HCT116 (cell line): ENCODE measurements at regions not wholly inside any gene's neighbourhood (a gene's known extent, or its start where the extent isn't known, plus 50 kb on each side); places are given as distances from the start of the nearest gene placed in this dataset.

Source experiments
- ATAC-seq: fragments of 200-7000 bp; cut with Tn5 transposase; 2 replicates; pipeline ENCODE4 v1.9.1; 2020; ENCODE audit warnings: mild to moderate bottlenecking, moderate library complexity
- BruUV-seq: library from RNA; stranded (reverse); fragments of 400-500 nt; replicated peaks from 2 replicates; lab custom pipeline; 2021; lab: Mats Ljungman, UMichigan
- CTCF ChIA-PET: fragments of 300-600 bp; sonication (Branson Sonifier 250); formaldehyde crosslinking; loops from one replicate; lab custom pipeline; 2021; ENCODE audit warnings: antibody characterized with exemption; lab: Charles Lee
- POLR2A ChIA-PET: fragments of 300-600, 350-600 bp; sonication (Branson Sonifier 250); formaldehyde crosslinking; loops from one replicate; lab custom pipeline; 2021; ENCODE audit warnings: antibody characterized with exemption; lab: Charles Lee
- RAD21 ChIA-PET, 2 experiments: fragments of 300-600 bp; sonication (Branson Sonifier 250); formaldehyde crosslinking; loops; one replicate each; lab custom pipeline; 2023; ENCODE audit warnings: low total read pairs in 2 of 2; ENCODE audit not compliant: uncharacterized antibody in 2 of 2, unreplicated experiment in 2 of 2, low non-redundant PET in 1 of 2; lab: Charles Lee
- DNase-seq: peaks from one replicate; pipeline ENCODE4 v3.0.0-alpha.2; 2010; ENCODE audit warnings: low read depth, low spot score
- H2AFZ ChIP-seq: fragments of 200-600 bp; shearing (Covaris generic), sonication (generic); 2 replicates; pipeline ENCODE4 v1.6.1; 2017; ENCODE audit warnings: low read depth, mixed run types, mixed read lengths, antibody characterized with exemption, low read length; ENCODE audit not compliant: poor library complexity, severe bottlenecking
- H3K27ac ChIP-seq: 2 replicates; pipeline ENCODE4 v1.5.1; 2012; ENCODE audit warnings: low read depth, low read length
- H3K27me3 ChIP-seq: fragments of 200-600 bp; sonication (generic); 2 replicates; pipeline ENCODE4 v1.6.1; 2016; ENCODE audit warnings: mixed run types, low read length, mixed read lengths; ENCODE audit not compliant: insufficient read depth
- H3K36me3 ChIP-seq, 2 experiments: fragments of 200-500 bp in 1 of 2; fragments of 200-600 bp in 1 of 2; sonication (Bioruptor generic) in 1 of 2; sonication (generic) in 1 of 2; 2 replicates each; pipeline versions ENCODE4 v1.5.1 to v1.6.1; 2014 to 2016; ENCODE audit warnings: low read length in 2 of 2, inconsistent platforms in 1 of 2, mixed read lengths in 1 of 2, mixed run types in 1 of 2; ENCODE audit not compliant: insufficient read depth in 2 of 2, control insufficient read depth in 1 of 2
- H3K4me1 ChIP-seq, 2 experiments: fragments of 200-600 bp in 1 of 2; sonication (generic) in 1 of 2; 2 replicates each; pipeline versions ENCODE4 v1.5.1 to v1.6.1; 2012 to 2017; ENCODE audit warnings: low read length in 2 of 2, inconsistent platforms in 1 of 2, mild to moderate bottlenecking in 1 of 2, mixed read lengths in 1 of 2, mixed run types in 1 of 2, moderate library complexity in 1 of 2; ENCODE audit not compliant: insufficient read depth in 2 of 2, control insufficient read depth in 1 of 2
- H3K4me2 ChIP-seq: fragments of 200-600 bp; sonication (generic); 2 replicates; pipeline ENCODE4 v1.6.1; 2017; ENCODE audit warnings: mixed run types, low read length, mixed read lengths
- H3K4me3 ChIP-seq, 2 experiments: fragments of 200-600 bp in 1 of 2; sonication (generic) in 1 of 2; replicated peaks in 1 of 2; 2 replicates each; pipeline ENCODE4 v1.5.1; 2011 to 2016; ENCODE audit warnings: low read length in 2 of 2, control low read depth in 1 of 2, low read depth in 1 of 2, mild to moderate bottlenecking in 1 of 2, mixed read lengths in 1 of 2, mixed run types in 1 of 2
- H3K79me2 ChIP-seq: fragments of 200-600 bp; sonication (generic); 2 replicates; pipeline ENCODE4 v1.6.1; 2017; ENCODE audit warnings: mild to moderate bottlenecking, mixed run types, low read length, moderate library complexity, mixed read lengths; ENCODE audit not compliant: insufficient read depth
- H3K9ac ChIP-seq: fragments of 200-600 bp; sonication (generic); 2 replicates; pipeline ENCODE4 v1.6.1; 2016; ENCODE audit warnings: low read length, mixed read lengths
- H3K9me2 ChIP-seq: fragments of 200-600 bp; sonication (generic), shearing (Covaris generic); 2 replicates; pipeline ENCODE4 v1.6.1; 2017; ENCODE audit warnings: mixed run types, mild to moderate bottlenecking, moderate library complexity; ENCODE audit not compliant: insufficient read depth
- H3K9me3 ChIP-seq, 2 experiments: fragments of 200-500 bp in 1 of 2; fragments of 200-600 bp in 1 of 2; sonication (Bioruptor generic) in 1 of 2; sonication (generic) in 1 of 2; 2 replicates each; pipeline ENCODE4 v1.6.1; 2014 to 2017; ENCODE audit warnings: low read length in 2 of 2, mixed read lengths in 2 of 2, inconsistent platforms in 1 of 2, low read depth in 1 of 2, mild to moderate bottlenecking in 1 of 2, mixed run types in 1 of 2, moderate library complexity in 1 of 2; ENCODE audit not compliant: control insufficient read depth in 1 of 2, insufficient read depth in 1 of 2
- H4K20me1 ChIP-seq: fragments of 200-600 bp; sonication (generic), shearing (Covaris generic); 2 replicates; pipeline ENCODE4 v1.6.1; 2017; ENCODE audit warnings: mixed run types, mild to moderate bottlenecking, moderate library complexity; ENCODE audit not compliant: insufficient read depth
- EGR1 ChIP-seq: IDR thresholded peaks from 2 replicates; pipeline ENCODE4 v1.6.1; 2012; ENCODE audit warnings: low read depth
- ELF1 ChIP-seq: IDR thresholded peaks from 2 replicates; pipeline ENCODE4 v1.6.1; 2012; ENCODE audit warnings: low read depth, borderline replicate concordance
- EZH2phosphoT487 ChIP-seq: fragments of 200-600 bp; IDR thresholded peaks from 2 replicates; pipeline ENCODE4 v1.6.1; 2018; ENCODE audit warnings: antibody characterized with exemption, borderline replicate concordance
- FOSL1 ChIP-seq: IDR thresholded peaks from 2 replicates; pipeline ENCODE4 v1.6.1; 2012; ENCODE audit warnings: low read depth
- POLR2A ChIP-seq: IDR thresholded peaks from 2 replicates; pipeline ENCODE4 v1.7.0; 2011; ENCODE audit warnings: borderline replicate concordance; ENCODE audit not compliant: insufficient read depth, insufficient read length; ENCODE audit errors: extremely low read depth
- POLR2AphosphoS5 ChIP-seq: IDR thresholded peaks from 2 replicates; pipeline ENCODE4 v1.6.1; 2011; ENCODE audit warnings: mild to moderate bottlenecking, low read depth, low read length, moderate library complexity
- SIN3A ChIP-seq: IDR thresholded peaks from 2 replicates; pipeline ENCODE4 v1.6.1; 2012; ENCODE audit warnings: low read depth
- SP1 ChIP-seq: IDR thresholded peaks from 2 replicates; pipeline ENCODE4 v1.6.1; 2012; ENCODE audit warnings: low read depth
- SRF ChIP-seq: IDR thresholded peaks from 2 replicates; pipeline ENCODE4 v1.6.1; 2012; ENCODE audit warnings: low read depth
- TCF7L2 ChIP-seq: IDR thresholded peaks from 2 replicates; pipeline ENCODE4 v1.7.0; 2011; ENCODE audit warnings: borderline replicate concordance, inconsistent platforms; ENCODE audit not compliant: insufficient read depth, insufficient read length; ENCODE audit errors: extremely low read depth
- YY1 ChIP-seq: IDR thresholded peaks from 2 replicates; pipeline ENCODE4 v1.6.1; 2011; ENCODE audit warnings: low read length, low read depth, moderate library complexity, mild to moderate bottlenecking; ENCODE audit not compliant: insufficient replicate concordance; ENCODE audit errors: extremely low read depth
- intact Hi-C: fragments of 100-400 bp; cut with micrococcal nuclease; formaldehyde crosslinking; loops from 2 replicates; pipeline ENCODE4 v1.10.0; 2022
- TF ChIP-seq, protein P1 (sequence below): IDR thresholded peaks from 2 replicates; pipeline ENCODE4 v1.6.1; 2012

DNA sequence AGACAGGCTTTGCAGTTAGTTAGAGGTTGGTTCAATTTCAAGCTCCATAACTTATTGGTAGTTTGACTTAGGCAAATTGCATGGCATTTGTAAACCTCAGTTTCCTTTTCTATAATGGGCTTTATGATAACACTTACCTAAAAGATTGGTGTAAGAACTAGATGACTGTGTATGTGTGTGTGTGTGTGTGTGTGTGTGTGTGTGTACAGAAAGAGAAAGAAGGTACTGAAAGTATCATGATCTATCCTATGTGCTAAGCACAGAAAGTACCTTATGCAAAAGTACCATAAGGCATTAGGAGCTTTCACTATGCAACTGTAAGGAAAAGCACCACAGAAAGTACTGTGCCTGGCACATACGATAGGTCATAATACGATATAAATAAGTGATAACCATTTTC, 304.3 kb upstream of the KITLG start:
- Histone ChIP-seq H3K79me2 (no peaks in the 10 kb centered on the region), H3K9me2 (no peaks in the 10 kb centered on the region), H3K9ac (no peak overlapping the region), H3K27me3 (no peaks in the 10 kb centered on the region), H3K36me3 (no peaks in the 10 kb centered on the region), H4K20me1 (no peaks in the 10 kb centered on the region), H3K4me3 (no peak overlapping the region), H3K9me3 (no peaks in the 10 kb centered on the region), H3K27ac (no peak overlapping the region), H2AFZ (no peak overlapping the region), H3K4me1 (peaks cover 1 to 7% of the 10 kb centered on the region in 2 experiments; a peak in 2 of 4 replicates), H3K4me2 (no peak overlapping the region)
- BruUV-seq = no TSS peak
- no peak for ATAC-seq
- intact Hi-C loops = no loop called here
- TF ChIP-seq TCF7L2 (no peak), EZH2phosphoT487 (no peak), POLR2A (no peak), SIN3A (no peak), POLR2AphosphoS5 (no peak), EGR1 (no peak), ELF1 (no peak)
- TF ChIP-seq, protein P1, sequence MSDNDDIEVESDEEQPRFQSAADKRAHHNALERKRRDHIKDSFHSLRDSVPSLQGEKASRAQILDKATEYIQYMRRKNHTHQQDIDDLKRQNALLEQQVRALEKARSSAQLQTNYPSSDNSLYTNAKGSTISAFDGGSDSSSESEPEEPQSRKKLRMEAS = no peak
- ChIA-PET RAD21 (no interaction called here), CTCF (no interaction called here), POLR2A (no interaction called here)
- no peak for DNase-seq

DNA sequence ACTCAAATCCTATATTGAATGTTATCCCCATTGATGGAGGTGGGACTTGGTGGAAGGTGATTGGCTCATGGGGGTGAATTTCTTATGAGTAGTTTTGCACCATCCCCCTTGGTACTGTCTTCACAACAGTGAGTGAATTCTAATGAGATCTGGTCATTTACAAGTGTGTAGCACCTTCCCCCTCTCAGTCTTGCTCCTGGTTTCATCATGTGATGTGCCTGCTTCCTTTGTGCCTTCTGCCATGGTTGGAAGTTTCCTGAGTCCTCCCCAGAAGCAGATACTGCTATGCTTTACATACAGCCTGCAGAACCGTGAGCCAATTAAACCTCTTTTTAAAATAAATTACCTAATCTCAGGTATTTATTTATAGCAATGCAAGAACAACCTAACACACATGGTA, 302.4 kb upstream of the KITLG start:
- no peaks in the 10 kb centered on the region for H3K9me2 ChIP-seq
- RAD21 ChIA-PET = no interaction called here
- no peaks in the 10 kb centered on the region for H3K27me3 ChIP-seq
- H3K79me2 ChIP-seq = no peaks in the 10 kb centered on the region
- CTCF ChIA-PET = no interaction called here
- H3K9ac ChIP-seq = no peak overlapping the region
- no peaks in the 10 kb centered on the region for H4K20me1 ChIP-seq
- BruUV-seq = no TSS peak
- ATAC-seq (no peak), DNase-seq (no peak)
- no peak overlapping the region for H3K4me2 ChIP-seq
- no peak overlapping the region for H2AFZ ChIP-seq
- H3K27ac ChIP-seq = no peak overlapping the region
- POLR2A ChIA-PET = no interaction called here
- TF ChIP-seq, protein P1 = no peak
- no peak for TF ChIP-seq SIN3A
- no peak for TF ChIP-seq FOSL1
- no peak for TF ChIP-seq SRF
- TF ChIP-seq SP1 = no peak
- no peak for TF ChIP-seq YY1
- peaks cover 6 to 20% of the 10 kb centered on the region in 2 experiments; a peak in 3 of 4 replicates for H3K4me1 ChIP-seq
- H3K36me3 ChIP-seq = no peaks in the 10 kb centered on the region
- intact Hi-C loops = no loop called here
- no peaks in the 10 kb centered on the region for H3K9me3 ChIP-seq
- no peak overlapping the region for H3K4me3 ChIP-seq
